RWPE1 (cell line): ENCODE measurements at regions not wholly inside any gene's neighbourhood (a gene's known extent, or its start where the extent isn't known, plus 50 kb on each side); places are given as distances from the start of the nearest gene placed in this dataset.
"Not testable (repeated sequence)": the region's sequence is repeated elsewhere in the genome, so short reads cannot be mapped to it uniquely, and the experiment has no call there.

Experiments used
- CTCF ChIA-PET: fragments of 350-600 bp; sonication (Branson Sonifier 250); formaldehyde crosslinking; extraction: SDS; loops from one replicate; lab custom pipeline; 2021; lab: Yijun Ruan, JAX
- POLR2A ChIA-PET: fragments of 400-600 bp; formaldehyde crosslinking; extraction: SDS; loops from one replicate; lab custom pipeline; 2020; ENCODE audit warnings: antibody characterized with exemption; ENCODE audit not compliant: low non-redundant PET; lab: Yijun Ruan, JAX
- DNase-seq: peaks from one replicate; pipeline ENCODE4 v3.0.0; 2012; ENCODE audit warnings: low spot score
- H3K27ac ChIP-seq: fragments of 450-650 bp; 2 replicates; pipeline ENCODE4 v1.5.1; 2017
- TF ChIP-seq, protein P1 (sequence below): fragments of 450-650 bp; conservative IDR thresholded peaks from 2 replicates; pipeline ENCODE4 v1.5.1; 2017; ENCODE audit warnings: low read depth, mild to moderate bottlenecking

GRCh38 chr5:142246258-142246657 lies 78.6 kb downstream of the SPRY4 start:
- POLR2A ChIA-PET: no interaction called here
- peak overlapping the region; percentile 52 for H3K27ac ChIP-seq
- DNase-seq: peak; percentile 86

DNA sequence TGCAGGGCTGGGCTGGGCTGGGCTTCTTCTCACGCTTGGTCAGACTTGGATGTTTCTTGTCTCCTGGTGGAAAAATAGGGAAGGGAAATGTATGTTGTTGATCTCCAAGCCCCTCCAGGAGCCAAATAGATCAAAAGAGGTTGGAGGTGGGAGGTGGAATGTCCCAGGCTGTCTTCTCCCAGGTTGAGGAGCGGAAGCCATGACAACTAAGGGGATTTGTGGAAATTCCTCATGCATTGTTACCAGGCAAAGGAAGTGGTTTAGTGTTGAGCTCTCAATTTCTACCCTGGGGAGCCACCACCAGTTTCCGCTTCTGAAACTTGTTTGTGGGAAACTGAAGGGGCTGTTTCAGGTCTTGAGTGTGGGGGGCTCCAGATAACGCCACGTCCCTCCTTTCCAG lies 79.0 kb downstream of the SPRY4 start:
- ChIA-PET POLR2A (no interaction called here), CTCF (interaction anchor here (0.6 kb wide), 1 partner anchor 10 kb away, joined by 8 read pairs; no protein-coding TSS in a partner anchor)
- peak overlapping the region; percentile 52 for H3K27ac ChIP-seq

More at GRCh38 chr5:142246258-142246657, 78.6 kb downstream of the SPRY4 start:
- CTCF ChIA-PET: no interaction called here
- TF ChIP-seq, protein P1, sequence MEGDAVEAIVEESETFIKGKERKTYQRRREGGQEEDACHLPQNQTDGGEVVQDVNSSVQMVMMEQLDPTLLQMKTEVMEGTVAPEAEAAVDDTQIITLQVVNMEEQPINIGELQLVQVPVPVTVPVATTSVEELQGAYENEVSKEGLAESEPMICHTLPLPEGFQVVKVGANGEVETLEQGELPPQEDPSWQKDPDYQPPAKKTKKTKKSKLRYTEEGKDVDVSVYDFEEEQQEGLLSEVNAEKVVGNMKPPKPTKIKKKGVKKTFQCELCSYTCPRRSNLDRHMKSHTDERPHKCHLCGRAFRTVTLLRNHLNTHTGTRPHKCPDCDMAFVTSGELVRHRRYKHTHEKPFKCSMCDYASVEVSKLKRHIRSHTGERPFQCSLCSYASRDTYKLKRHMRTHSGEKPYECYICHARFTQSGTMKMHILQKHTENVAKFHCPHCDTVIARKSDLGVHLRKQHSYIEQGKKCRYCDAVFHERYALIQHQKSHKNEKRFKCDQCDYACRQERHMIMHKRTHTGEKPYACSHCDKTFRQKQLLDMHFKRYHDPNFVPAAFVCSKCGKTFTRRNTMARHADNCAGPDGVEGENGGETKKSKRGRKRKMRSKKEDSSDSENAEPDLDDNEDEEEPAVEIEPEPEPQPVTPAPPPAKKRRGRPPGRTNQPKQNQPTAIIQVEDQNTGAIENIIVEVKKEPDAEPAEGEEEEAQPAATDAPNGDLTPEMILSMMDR: no peak

GRCh38 chr5:142244440-142244839 lies 80.4 kb downstream of the SPRY4 start:
- H3K27ac ChIP-seq: no peak overlapping the region
- CTCF ChIA-PET: no interaction called here
- POLR2A ChIA-PET: no interaction called here
- DNase-seq: no peak
- TF ChIP-seq, protein P1: no peak

More for the DNA sequence above, 79.0 kb downstream of the SPRY4 start:
- DNase-seq: no peak
- TF ChIP-seq, protein P1: no peak

DNA sequence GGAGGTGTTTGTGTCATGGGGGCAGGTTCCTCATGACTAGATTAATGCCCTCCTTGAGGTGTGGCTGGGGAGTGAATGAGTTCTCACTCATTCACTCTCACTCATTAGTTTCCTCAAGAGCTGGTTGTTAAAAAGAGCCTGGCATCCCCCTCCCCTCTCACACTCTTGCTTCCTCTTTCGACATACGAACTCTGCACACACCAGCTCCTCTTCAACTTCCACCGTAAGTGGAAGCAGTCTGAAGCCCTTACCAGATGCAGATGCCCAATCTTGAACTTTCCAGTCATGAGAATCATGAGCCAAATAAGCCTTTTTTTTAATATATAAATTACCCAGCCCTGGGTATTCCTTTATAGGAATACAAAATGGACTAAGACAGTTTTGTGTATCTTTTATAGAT lies 82.5 kb downstream of the SPRY4 start:
- ChIA-PET POLR2A (no interaction called here), CTCF (interaction anchor here (0.5 to 0.7 kb wide), 2 partner anchors 22 to 72 kb away, joined by 3 read pairs; no protein-coding TSS in a partner anchor)
- no peak overlapping the region for H3K27ac ChIP-seq
- no peak for DNase-seq
- TF ChIP-seq, protein P1: no peak

- ChIA-PET CTCF (interaction anchor here (0.6 to 0.7 kb wide), 2 partner anchors 19 to 23 kb away, joined by 3 read pairs; no protein-coding TSS in a partner anchor), POLR2A (no interaction called here)
- DNase-seq: peak; percentile 38
- no peak overlapping the region for H3K27ac ChIP-seq
- TF ChIP-seq, protein P1: no peak
Measured at GRCh38 chr5:142239394-142240159, 85.2 kb downstream of the SPRY4 start.

DNA sequence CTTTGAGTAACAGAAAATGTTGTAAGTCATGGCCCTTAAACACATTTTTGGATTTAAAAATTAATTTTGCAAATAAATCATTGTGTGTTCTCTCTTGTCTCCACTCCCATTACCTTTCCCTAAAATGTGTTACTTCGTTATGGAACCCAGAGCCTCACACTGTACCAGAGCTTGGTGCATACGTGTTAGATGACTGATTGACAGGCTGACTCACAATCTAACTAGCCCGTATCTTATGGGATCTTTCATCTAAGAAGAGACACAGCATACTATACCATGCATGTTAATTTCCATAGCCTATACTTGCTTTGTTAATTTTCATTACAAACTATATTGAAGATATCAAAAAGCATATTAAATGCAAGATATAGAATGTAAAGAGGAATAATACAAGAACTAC lies 87.1 kb downstream of the SPRY4 start:
- H3K27ac ChIP-seq: no peak overlapping the region
- CTCF ChIA-PET: no interaction called here
- TF ChIP-seq, protein P1: no peak
- no peak for DNase-seq
- POLR2A ChIA-PET: no interaction called here

- H3K27ac ChIP-seq, POLR2A ChIA-PET, CTCF ChIA-PET, DNase-seq: not testable (repeated sequence)
Measured at GRCh38 chr5:142236673-142237290, 88.0 kb downstream of the SPRY4 start.
